DOHH2 (cell line): ENCODE measurements at regions not wholly inside any gene's neighbourhood (a gene's known extent, or its start where the extent isn't known, plus 50 kb on each side); places are given as distances from the start of the nearest gene placed in this dataset.

Experiments
- H3F3A ChIP-seq: fragments of 200-600 bp; sonication (generic), shearing (Covaris generic); 2 replicates; pipeline ENCODE4 v1.6.0; 2016; ENCODE audit warnings: antibody characterized with exemption, mild to moderate bottlenecking; ENCODE audit not compliant: control insufficient read depth, insufficient read depth
- H3K27ac ChIP-seq: fragments of 200-600 bp; sonication (generic); 2 replicates; pipeline ENCODE4 v1.5.1; 2014; ENCODE audit warnings: low read depth, mild to moderate bottlenecking, low read length, moderate library complexity
- H3K27me3 ChIP-seq: fragments of 200-600 bp; sonication (generic); 2 replicates; pipeline ENCODE4 v1.6.1; 2014; ENCODE audit warnings: mild to moderate bottlenecking, low read length, mixed read lengths; ENCODE audit not compliant: control insufficient read depth
- H3K36me3 ChIP-seq: fragments of 200-600 bp; sonication (generic); 2 replicates; pipeline ENCODE4 v1.6.1; 2014; ENCODE audit warnings: mild to moderate bottlenecking, low read length, moderate library complexity, mixed read lengths; ENCODE audit not compliant: control insufficient read depth
- H3K4me1 ChIP-seq: fragments of 200-600 bp; sonication (generic); 2 replicates; pipeline ENCODE4 v1.6.1; 2014; ENCODE audit warnings: mild to moderate bottlenecking, low read length, mixed read lengths; ENCODE audit not compliant: control insufficient read depth
- H3K4me2 ChIP-seq: fragments of 200-600 bp; sonication (generic); 2 replicates; pipeline ENCODE4 v1.6.0; 2014; ENCODE audit warnings: mild to moderate bottlenecking, low read length, moderate library complexity
- H3K4me3 ChIP-seq: fragments of 200-600 bp; sonication (generic); 2 replicates; pipeline ENCODE4 v1.5.1; 2014; ENCODE audit warnings: mild to moderate bottlenecking, low read length, mixed read lengths
- H3K79me2 ChIP-seq: fragments of 200-600 bp; sonication (generic); 2 replicates; pipeline ENCODE4 v1.6.1; 2014; ENCODE audit warnings: mild to moderate bottlenecking, low read length, mixed read lengths; ENCODE audit not compliant: control insufficient read depth
- H3K9me2 ChIP-seq: fragments of 200-600 bp; sonication (generic); replicated peaks from 2 replicates; pipeline ENCODE4 v1.6.1; 2014; ENCODE audit warnings: mild to moderate bottlenecking, low read length, mixed read lengths; ENCODE audit not compliant: control insufficient read depth
- H3K9me3 ChIP-seq: fragments of 200-600 bp; sonication (generic); 2 replicates; pipeline ENCODE4 v1.6.1; 2014; ENCODE audit warnings: antibody characterized with exemption, low read length, mixed read lengths; ENCODE audit not compliant: control insufficient read depth, insufficient read depth
- H4K20me1 ChIP-seq: fragments of 200-600 bp; sonication (generic); 2 replicates; pipeline ENCODE4 v1.6.0; 2014; ENCODE audit warnings: low read depth, mild to moderate bottlenecking, antibody characterized with exemption, low read length, moderate library complexity; ENCODE audit not compliant: control insufficient read depth, insufficient read depth
- CTCF ChIP-seq: fragments of 200-600 bp; sonication (generic); IDR thresholded peaks from one replicate; pipeline ENCODE4 v1.5.1; 2014; ENCODE audit warnings: antibody characterized with exemption, mild to moderate bottlenecking, low read depth, low read length; ENCODE audit not compliant: poor library complexity, severe bottlenecking
- EZH2phosphoT487 ChIP-seq: fragments of 200-600 bp; sonication (generic); IDR thresholded peaks from 2 replicates; pipeline ENCODE4 v1.6.1; 2017; ENCODE audit warnings: borderline replicate concordance, mild to moderate bottlenecking, antibody characterized with exemption, low read length, moderate library complexity, mixed read lengths

DNA sequence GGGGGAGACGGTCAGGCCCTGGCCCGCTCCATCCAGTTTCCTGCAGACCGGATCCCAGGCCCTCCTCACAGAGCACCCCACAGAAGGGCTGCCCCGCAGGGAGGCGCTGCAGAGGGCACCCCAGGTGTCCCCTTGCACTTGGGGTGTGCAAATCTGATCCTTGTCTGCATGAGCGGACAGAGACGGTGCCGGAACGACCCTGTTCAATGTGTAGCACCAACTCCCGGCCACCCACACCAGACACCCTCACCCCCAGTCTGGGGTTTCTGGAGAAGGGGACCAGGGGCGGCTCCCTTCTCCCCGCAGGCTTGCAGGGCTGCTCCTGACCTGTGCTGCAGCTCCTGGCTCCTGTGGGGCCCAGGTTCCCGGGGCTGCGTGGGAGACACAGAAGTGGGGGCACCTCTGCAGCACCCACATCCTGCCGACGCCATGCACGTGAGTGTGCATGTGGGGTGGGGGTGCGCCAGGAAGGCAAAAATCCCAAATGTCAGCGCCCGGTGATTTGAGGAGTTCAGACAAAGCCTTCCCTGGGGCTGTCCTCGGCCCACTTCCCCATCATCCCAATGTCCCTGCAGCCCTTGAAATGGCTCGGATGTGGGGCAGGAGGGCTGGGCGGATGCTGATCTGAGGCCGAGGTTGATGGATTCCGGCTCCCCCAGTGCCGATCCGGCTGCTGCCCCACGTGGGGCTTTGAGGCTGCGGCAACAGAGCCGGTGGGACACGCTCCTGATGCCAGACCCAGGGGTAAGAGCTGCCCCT lies 85.3 kb upstream of the BHLHE23 start:
- Histone ChIP-seq H3K79me2 (no peaks in the 10 kb centered on the region), H3K4me1 (no peaks in the 10 kb centered on the region), H3K36me3 (no peaks in the 10 kb centered on the region), H4K20me1 (no peaks in the 10 kb centered on the region), H3F3A (no peaks in the 10 kb centered on the region), H3K4me2 (no peak overlapping the region), H3K27ac (no peak overlapping the region), H3K27me3 (peaks cover 3% of the 10 kb centered on the region; the same call in 1 of the 2 replicates), H3K9me2 (no peaks in the 10 kb centered on the region), H3K9me3 (no peaks in the 10 kb centered on the region), H3K4me3 (no peak overlapping the region)
- no peak for TF ChIP-seq CTCF
- TF ChIP-seq EZH2phosphoT487, result no peak

DNA sequence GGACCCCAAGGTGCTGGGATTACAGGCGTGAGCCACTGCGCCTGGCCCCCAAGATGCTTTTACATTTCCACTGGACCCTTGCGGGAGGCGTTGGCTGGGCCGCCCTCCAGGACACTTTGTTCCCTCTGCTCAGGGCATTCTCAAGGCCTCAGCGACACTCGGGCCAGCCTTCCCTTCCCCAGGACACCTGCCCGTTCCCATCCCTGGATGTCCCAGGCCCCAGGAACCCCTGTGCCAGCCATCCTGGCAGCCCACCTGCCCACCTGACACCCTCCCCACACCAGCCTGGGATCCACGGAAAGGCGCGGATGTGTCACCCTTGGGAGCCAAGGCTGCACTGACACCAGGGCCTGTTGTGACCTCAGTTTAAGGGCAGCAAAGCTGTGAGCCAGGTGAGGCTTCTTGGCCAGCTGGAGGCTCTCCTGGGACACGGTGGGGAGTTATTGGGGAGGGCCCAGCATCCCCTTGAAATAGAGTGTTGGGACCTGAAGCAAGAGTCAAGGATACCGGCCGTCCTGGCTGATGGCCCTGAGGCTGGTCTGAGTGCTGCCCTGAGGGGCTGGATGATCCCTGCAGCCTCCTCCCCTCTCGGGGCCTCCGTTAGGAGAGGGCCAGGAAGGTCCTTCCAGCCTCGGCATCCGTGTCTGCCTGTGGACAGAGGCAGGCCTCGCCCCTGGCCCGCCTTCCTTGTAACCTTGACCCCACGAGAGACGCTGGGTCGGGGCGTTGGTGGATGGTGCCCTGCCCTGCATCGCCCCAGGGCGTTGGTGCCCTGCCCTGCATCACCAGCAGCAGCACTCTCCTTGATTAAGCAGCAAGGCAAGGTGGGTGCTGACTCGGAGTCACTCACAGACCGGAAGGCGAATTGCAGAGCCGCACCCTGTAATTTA lies 84.2 kb upstream of the BHLHE23 start:
- Histone ChIP-seq H3F3A (no peaks in the 10 kb centered on the region), H3K79me2 (no peaks in the 10 kb centered on the region), H3K9me3 (no peaks in the 10 kb centered on the region), H3K27ac (no peak overlapping the region), H3K36me3 (no peaks in the 10 kb centered on the region), H4K20me1 (no peaks in the 10 kb centered on the region), H3K27me3 (0 out of 2 replicates have a peak, but pooled peaks cover 2% of the 10 kb centered on the region), H3K4me3 (no peak overlapping the region), H3K9me2 (no peaks in the 10 kb centered on the region), H3K4me1 (no peaks in the 10 kb centered on the region), H3K4me2 (no peak overlapping the region)
- no peak for TF ChIP-seq CTCF
- no peak for TF ChIP-seq EZH2phosphoT487

DNA sequence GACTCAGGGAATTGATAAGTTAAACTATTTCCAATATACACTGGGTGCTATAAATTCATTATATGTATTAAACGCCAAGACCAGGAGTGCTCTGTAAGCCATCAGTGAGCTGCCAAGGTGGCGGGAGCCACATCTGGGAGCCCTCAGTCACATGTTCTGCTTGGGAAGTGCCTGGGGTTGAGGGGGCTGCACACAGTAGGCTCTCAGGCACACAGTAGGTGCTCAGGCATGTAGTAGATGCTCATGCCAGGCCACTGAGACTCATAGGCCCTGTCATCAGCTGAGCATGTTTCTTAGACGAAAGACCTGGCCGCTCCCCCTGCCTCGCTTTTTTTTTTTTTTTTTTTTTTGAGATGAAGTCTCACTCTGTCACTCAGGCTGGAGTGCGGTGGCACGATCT lies 83.3 kb upstream of the BHLHE23 start:
- Histone ChIP-seq H3K9me2 (no peaks in the 10 kb centered on the region), H3K27ac (no peak overlapping the region), H3K4me2 (no peak overlapping the region), H4K20me1 (no peaks in the 10 kb centered on the region), H3K4me1 (no peaks in the 10 kb centered on the region), H3K27me3 (no peaks in the 10 kb centered on the region), H3K36me3 (no peaks in the 10 kb centered on the region), H3K4me3 (no peak overlapping the region), H3K9me3 (no peaks in the 10 kb centered on the region), H3K79me2 (no peaks in the 10 kb centered on the region), H3F3A (no peaks in the 10 kb centered on the region)
- TF ChIP-seq CTCF (no peak), EZH2phosphoT487 (no peak)
